ENCODE measurements at regions not wholly inside any gene's neighbourhood (a gene's known extent, or its start where the extent isn't known, plus 50 kb on each side); places are given as distances from the start of the nearest gene placed in this dataset.
"Not testable (repeated sequence)": the region's sequence is repeated elsewhere in the genome, so short reads cannot be mapped to it uniquely, and the experiment has no call there.

- H3K4me3 ChIP-seq: no peak overlapping the region
- H3K27ac ChIP-seq: no peak overlapping the region
- no peaks in the 10 kb centered on the region for H3K27me3 ChIP-seq
- no peak for DNase-seq
- no peaks in the 10 kb centered on the region for H3K36me3 ChIP-seq
- intact Hi-C loops (cut with DNase I; ENCODE audit: low total_unique reads): no loop called here
- peaks cover 0 to 3% of the 10 kb centered on the region in 2 donors for H3K4me1 ChIP-seq
- TF ChIP-seq POLR2A (IDR thresholded peaks at IDR 0.05): no peak
- TF ChIP-seq, protein P1, sequence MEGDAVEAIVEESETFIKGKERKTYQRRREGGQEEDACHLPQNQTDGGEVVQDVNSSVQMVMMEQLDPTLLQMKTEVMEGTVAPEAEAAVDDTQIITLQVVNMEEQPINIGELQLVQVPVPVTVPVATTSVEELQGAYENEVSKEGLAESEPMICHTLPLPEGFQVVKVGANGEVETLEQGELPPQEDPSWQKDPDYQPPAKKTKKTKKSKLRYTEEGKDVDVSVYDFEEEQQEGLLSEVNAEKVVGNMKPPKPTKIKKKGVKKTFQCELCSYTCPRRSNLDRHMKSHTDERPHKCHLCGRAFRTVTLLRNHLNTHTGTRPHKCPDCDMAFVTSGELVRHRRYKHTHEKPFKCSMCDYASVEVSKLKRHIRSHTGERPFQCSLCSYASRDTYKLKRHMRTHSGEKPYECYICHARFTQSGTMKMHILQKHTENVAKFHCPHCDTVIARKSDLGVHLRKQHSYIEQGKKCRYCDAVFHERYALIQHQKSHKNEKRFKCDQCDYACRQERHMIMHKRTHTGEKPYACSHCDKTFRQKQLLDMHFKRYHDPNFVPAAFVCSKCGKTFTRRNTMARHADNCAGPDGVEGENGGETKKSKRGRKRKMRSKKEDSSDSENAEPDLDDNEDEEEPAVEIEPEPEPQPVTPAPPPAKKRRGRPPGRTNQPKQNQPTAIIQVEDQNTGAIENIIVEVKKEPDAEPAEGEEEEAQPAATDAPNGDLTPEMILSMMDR (IDR thresholded peaks at IDR 0.05): no peak
- no peaks in the 10 kb centered on the region for H3K9me3 ChIP-seq
These were observed 81.6 kb upstream of the GSE1 start for GRCh38 chr16:85531516-85531915.

DNA sequence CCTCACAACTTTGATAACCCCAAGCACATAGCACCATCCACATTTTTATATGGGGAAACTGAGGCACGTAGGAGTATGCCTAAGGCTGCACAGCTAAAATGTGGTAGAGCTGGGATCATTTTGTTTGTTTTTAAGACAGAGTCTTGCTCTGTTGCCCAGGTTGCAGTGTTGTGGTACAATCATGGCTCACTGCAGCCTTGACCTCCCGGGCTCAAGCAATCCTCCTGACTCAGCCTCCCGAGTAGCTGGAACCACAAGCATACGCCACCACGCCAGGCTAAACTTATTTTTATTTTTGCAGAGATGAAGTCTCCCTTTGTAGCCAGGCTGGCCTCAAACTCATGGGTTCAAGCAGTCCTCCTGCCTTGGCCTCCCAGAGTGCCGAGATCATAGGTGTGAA is 81.0 kb upstream of the GSE1 start:
- no peak for TF ChIP-seq POLR2A (IDR thresholded peaks at IDR 0.05)
- TF ChIP-seq, protein P1 (IDR thresholded peaks at IDR 0.05): no peak
- no peaks in the 10 kb centered on the region for H3K9me3 ChIP-seq
- intact Hi-C loops (cut with DNase I; ENCODE audit: low total_unique reads): no loop called here
- no peaks in the 10 kb centered on the region for H3K4me1 ChIP-seq
- DNase-seq: no peak
- no peak overlapping the region for H3K4me3 ChIP-seq
- no peaks in the 10 kb centered on the region for H3K36me3 ChIP-seq
- H3K27ac ChIP-seq: no peak overlapping the region
- H3K27me3 ChIP-seq: no peaks in the 10 kb centered on the region

DNA sequence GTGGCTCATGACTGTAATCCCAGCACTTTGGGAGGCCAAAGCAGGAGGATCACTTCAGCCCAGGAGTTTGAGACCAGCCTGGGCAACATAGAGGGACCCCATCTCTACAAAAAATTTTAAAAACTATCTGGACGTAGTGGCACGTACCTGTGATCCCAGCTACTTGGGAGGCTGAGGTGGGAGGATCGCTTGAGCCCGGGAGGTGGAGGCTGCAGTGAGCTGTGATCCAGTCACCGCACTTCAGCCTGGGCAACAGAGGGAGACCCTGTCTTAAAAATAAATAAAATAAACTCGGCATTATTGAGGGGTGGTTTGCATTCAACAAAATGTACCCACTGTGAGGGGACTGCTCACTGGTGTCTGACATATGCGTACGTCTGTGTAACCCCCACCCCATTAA is 79.5 kb upstream of the GSE1 start:
- H3K9me3 ChIP-seq; H3K27me3 ChIP-seq; H3K4me1 ChIP-seq; H3K27ac ChIP-seq; DNase-seq; intact Hi-C loops (cut with DNase I; ENCODE audit: low total_unique reads); H3K36me3 ChIP-seq; H3K4me3 ChIP-seq: not testable (repeated sequence)

DNA sequence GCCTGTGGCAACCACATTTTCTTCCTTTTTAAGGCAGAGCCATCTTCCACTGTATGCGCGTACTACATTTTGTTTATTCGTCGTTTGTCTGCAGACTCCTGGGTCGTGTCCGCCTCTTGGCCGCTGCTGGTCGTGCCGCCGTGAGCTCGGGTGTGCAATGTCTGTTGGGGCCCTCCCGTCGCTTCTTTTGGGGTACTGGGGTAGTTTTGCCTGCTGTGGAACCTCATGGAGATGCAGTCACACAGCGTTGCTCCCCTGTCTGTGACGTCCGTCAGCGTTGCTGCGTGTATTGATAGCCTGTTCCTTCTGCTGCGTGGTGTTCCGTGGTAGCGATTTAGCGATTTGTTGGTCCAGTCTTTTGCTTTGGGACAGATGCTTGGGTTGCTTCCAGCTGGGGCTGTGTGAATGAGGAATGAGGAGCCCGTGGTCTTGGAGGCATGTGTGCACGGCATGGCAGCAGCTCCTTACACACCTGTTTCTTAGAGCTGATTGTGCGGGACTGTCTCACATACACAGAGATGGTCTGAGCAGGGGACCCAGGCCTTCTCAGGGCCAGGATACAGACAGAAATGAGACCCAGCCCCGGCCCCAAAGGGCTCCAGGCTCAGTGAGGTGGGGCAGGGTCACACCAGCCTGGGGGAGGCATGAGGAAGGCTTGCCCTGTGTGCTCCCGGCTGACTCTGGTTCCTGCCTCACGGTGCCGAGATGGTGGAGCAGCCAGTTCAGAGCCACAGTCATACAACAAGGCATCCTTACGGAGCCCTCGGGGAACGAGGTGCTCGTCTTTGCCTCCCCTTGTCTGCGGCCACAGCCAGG is 78.4 kb upstream of the GSE1 start:
- intact Hi-C loops (cut with DNase I; ENCODE audit: low total_unique reads): no loop called here
- TF ChIP-seq, protein P1 (IDR thresholded peaks at IDR 0.05): no peak
- TF ChIP-seq POLR2A (IDR thresholded peaks at IDR 0.05): no peak
- Histone ChIP-seq H3K36me3 (no peaks in the 10 kb centered on the region), H3K4me1 (no peaks in the 10 kb centered on the region), H3K4me3 (no peak overlapping the region), H3K27me3 (no peaks in the 10 kb centered on the region), H3K9me3 (no peaks in the 10 kb centered on the region), H3K27ac (no peak overlapping the region)
- no peak for DNase-seq

DNA sequence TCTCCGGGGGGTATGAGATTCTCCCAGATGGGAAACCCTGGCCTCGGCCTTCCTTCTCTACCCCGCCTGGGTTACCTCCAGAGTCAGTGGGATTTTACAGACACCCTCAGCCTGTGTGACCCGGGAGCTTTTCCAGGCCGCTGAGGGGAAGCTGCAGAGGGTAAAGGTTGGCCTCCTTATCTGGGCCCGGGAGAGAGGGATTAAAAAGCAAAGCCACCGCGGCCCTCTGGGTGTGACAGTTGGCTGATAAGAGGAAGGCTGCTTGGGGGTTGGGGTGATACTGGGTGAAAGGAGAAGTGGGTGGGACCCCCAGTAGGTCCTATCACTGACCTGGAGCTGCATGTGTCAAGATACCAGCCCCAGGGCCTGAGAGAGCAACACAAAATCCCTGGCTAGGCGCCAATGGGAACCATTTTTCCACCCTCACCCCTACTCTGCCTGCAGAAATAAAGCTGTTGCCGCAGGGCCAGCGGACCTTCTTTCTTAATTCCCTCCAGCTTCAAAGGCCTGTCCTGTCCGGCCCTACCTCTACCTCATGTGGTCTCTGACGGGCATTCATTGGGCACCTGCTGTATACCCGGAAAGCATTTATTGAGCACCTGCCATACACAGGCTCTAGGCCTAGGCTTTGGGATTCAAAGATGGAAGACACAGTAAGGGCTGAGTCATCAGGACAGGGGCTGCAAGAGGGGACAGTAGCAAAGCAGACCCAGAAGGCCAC is 77.6 kb upstream of the GSE1 start:
- Histone ChIP-seq H3K36me3 (no peaks in the 10 kb centered on the region), H3K9me3 (no peaks in the 10 kb centered on the region), H3K4me1 (no peaks in the 10 kb centered on the region), H3K27me3 (no peaks in the 10 kb centered on the region), H3K4me3 (no peak overlapping the region), H3K27ac (no peak overlapping the region)
- intact Hi-C loops (cut with DNase I; ENCODE audit: low total_unique reads): no loop called here
- no peak for TF ChIP-seq POLR2A (IDR thresholded peaks at IDR 0.05)
- TF ChIP-seq, protein P1 (IDR thresholded peaks at IDR 0.05): no peak
- DNase-seq: no peak

Measured in uterus (tissue), 3 donors.